Thyroid gland (tissue), 4 donors: ENCODE measurements at regions not wholly inside any gene's neighbourhood (a gene's known extent, or its start where the extent isn't known, plus 50 kb on each side); places are given as distances from the start of the nearest gene placed in this dataset.

Source experiments
- POLR2A ChIP-seq, 2 donors: fragments of 450-650 bp; IDR thresholded peaks; one replicate each; pipeline ENCODE4 v1.6.1; 2017; ENCODE audit warnings: antibody characterized with exemption in 2 of 2, mild to moderate bottlenecking in 2 of 2, moderate library complexity in 1 of 2
- TF ChIP-seq, protein P1 (sequence below), 6 experiments: fragments of 200-600 bp in 3 of 6; fragments of 450-650 bp in 3 of 6; sonication (generic) in 3 of 6; IDR thresholded peaks; one replicate each; pipeline ENCODE4 v1.5.1; 2016 to 2019; ENCODE audit warnings: antibody characterized with exemption in 6 of 6, mild to moderate bottlenecking in 2 of 6, inconsistent platforms in 1 of 6, moderate library complexity in 1 of 6

- TF ChIP-seq, protein P1, sequence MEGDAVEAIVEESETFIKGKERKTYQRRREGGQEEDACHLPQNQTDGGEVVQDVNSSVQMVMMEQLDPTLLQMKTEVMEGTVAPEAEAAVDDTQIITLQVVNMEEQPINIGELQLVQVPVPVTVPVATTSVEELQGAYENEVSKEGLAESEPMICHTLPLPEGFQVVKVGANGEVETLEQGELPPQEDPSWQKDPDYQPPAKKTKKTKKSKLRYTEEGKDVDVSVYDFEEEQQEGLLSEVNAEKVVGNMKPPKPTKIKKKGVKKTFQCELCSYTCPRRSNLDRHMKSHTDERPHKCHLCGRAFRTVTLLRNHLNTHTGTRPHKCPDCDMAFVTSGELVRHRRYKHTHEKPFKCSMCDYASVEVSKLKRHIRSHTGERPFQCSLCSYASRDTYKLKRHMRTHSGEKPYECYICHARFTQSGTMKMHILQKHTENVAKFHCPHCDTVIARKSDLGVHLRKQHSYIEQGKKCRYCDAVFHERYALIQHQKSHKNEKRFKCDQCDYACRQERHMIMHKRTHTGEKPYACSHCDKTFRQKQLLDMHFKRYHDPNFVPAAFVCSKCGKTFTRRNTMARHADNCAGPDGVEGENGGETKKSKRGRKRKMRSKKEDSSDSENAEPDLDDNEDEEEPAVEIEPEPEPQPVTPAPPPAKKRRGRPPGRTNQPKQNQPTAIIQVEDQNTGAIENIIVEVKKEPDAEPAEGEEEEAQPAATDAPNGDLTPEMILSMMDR (IDR thresholded peaks at IDR 0.05): no peak
- TF ChIP-seq POLR2A (IDR thresholded peaks at IDR 0.05): no peak
Measured at GRCh38 chr13:40126306-40127085, 471.0 kb downstream of the COG6 start.
